ENCODE measurements at regions not wholly inside any gene's neighbourhood (a gene's known extent, or its start where the extent isn't known, plus 50 kb on each side); places are given as distances from the start of the nearest gene placed in this dataset.

GRCh38 chr6:27136978-27137814 is 110.3 kb upstream of the PRSS16 start:
- SMC1A ChIA-PET (ENCODE audit: uncharacterized antibody, unreplicated experiment): no interaction called here
- H3K4me2 ChIP-seq (ENCODE audit: control insufficient read depth, insufficient read depth): no peak overlapping the region
- BruUV-seq (replicated peaks): no TSS peak
- TF ChIP-seq, protein P1, sequence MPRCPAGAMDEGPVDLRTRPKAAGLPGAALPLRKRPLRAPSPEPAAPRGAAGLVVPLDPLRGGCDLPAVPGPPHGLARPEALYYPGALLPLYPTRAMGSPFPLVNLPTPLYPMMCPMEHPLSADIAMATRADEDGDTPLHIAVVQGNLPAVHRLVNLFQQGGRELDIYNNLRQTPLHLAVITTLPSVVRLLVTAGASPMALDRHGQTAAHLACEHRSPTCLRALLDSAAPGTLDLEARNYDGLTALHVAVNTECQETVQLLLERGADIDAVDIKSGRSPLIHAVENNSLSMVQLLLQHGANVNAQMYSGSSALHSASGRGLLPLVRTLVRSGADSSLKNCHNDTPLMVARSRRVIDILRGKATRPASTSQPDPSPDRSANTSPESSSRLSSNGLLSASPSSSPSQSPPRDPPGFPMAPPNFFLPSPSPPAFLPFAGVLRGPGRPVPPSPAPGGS (IDR thresholded peaks at IDR 0.05; ENCODE audit: borderline replicate concordance, insufficient read depth, low read depth, low read length, poor library complexity, severe bottlenecking): no peak
- TF ChIP-seq MYB (IDR thresholded peaks at IDR 0.05; ENCODE audit: borderline replicate concordance, low read depth, low read length): no peak
- peaks cover 24% of the 10 kb centered on the region for H3K4me1 ChIP-seq (ENCODE audit: control insufficient read depth, insufficient read depth, low read length)
- FAIRE-seq (no peak), ATAC-seq (no peak), DNase-seq (ENCODE audit: low read depth, low spot score) (no peak)
- no peak overlapping the region for H3K4me3 ChIP-seq
- no peaks in the 10 kb centered on the region; a peak in 1 of 4 replicates for H3K36me3 ChIP-seq (ENCODE audit: control insufficient read depth in 2 of 2, insufficient read depth in 2 of 2, low read length in 1 of 2)
- 89% methylated on average over 5 of the region's 5 CpGs for WGBS (ENCODE audit: insufficient coverage, insufficient replicate concordance, low lambda C conversion rate, missing lambda C conversion rate)
- peaks cover 37% of the 10 kb centered on the region for H3K79me2 ChIP-seq (ENCODE audit: control insufficient read depth, insufficient read depth, low read length)
- H3K9ac ChIP-seq (ENCODE audit: control insufficient read depth, insufficient read depth, low read length): no peak overlapping the region
- H3K27me3 ChIP-seq (replicated peaks in 1 of 2; ENCODE audit: control insufficient read depth in 2 of 2, insufficient read depth in 2 of 2, low read length in 1 of 2): no peaks in the 10 kb centered on the region
- no peaks in the 10 kb centered on the region for H4K20me1 ChIP-seq (ENCODE audit: control insufficient read depth, insufficient read depth)
- H3K9me3 ChIP-seq (replicated peaks; ENCODE audit: control insufficient read depth, insufficient read depth, low read length): no peaks in the 10 kb centered on the region
- in situ Hi-C loops (cut with MboI) (no loop called here), intact Hi-C loops (cut with micrococcal nuclease; ENCODE audit: unreplicated experiment) (no loop called here)
- CTCF ChIA-PET: no interaction called here
- no peak overlapping the region; the same call in 1 of the 2 replicates for H2AFZ ChIP-seq (ENCODE audit: control insufficient read depth, low read depth, low read length)
- POLR2A ChIA-PET: no interaction called here
- peak overlapping the region; percentile 94 for H3K27ac ChIP-seq (ENCODE audit: control insufficient read depth, insufficient read depth)
- RAD21 ChIA-PET (ENCODE audit: unreplicated experiment): no interaction called here

DNA sequence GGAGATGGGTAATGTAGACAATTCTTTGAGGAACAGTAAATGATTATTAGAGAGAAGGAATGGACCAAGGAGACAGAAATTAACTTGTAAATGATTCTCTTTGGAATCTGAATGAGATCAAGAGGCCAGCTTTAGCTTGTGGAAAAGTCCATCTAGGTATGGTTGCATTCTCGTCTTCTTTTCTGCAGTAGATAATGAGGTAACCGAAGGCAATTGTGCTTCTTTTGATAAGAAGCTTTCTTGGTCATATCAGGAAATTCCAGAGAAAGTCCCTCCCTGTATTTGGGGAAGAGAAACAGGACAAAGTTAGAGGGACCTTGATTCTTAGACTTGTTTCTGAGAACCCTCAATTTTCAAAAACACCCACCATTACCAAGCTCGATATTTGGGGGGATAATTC is 109.1 kb upstream of the PRSS16 start:
- ATAC-seq: no peak
- no peak for FAIRE-seq
- in situ Hi-C loops (cut with MboI) (no loop called here), intact Hi-C loops (cut with micrococcal nuclease; ENCODE audit: unreplicated experiment) (no loop called here)
- DNase-seq (ENCODE audit: low read depth, low spot score): no peak
- Histone ChIP-seq H3K27ac (ENCODE audit: control insufficient read depth, insufficient read depth) (peak overlapping the region; percentile 94), H3K4me2 (ENCODE audit: control insufficient read depth, insufficient read depth) (peak overlapping the region; percentile 49), H3K79me2 (ENCODE audit: control insufficient read depth, insufficient read depth, low read length) (peaks cover 48% of the 10 kb centered on the region), H3K9me3 (replicated peaks; ENCODE audit: control insufficient read depth, insufficient read depth, low read length) (no peaks in the 10 kb centered on the region), H3K4me3 (no peak overlapping the region), H3K36me3 (ENCODE audit: control insufficient read depth in 2 of 2, insufficient read depth in 2 of 2, low read length in 1 of 2) (no peaks in the 10 kb centered on the region; a peak in 1 of 4 replicates), H4K20me1 (ENCODE audit: control insufficient read depth, insufficient read depth) (no peaks in the 10 kb centered on the region), H3K27me3 (replicated peaks in 1 of 2; ENCODE audit: control insufficient read depth in 2 of 2, insufficient read depth in 2 of 2, low read length in 1 of 2) (no peaks in the 10 kb centered on the region), H3K4me1 (ENCODE audit: control insufficient read depth, insufficient read depth, low read length) (peaks cover 25% of the 10 kb centered on the region), H2AFZ (ENCODE audit: control insufficient read depth, low read depth, low read length) (peak overlapping the region; percentile 10; the same call in 1 of the 2 replicates), H3K9ac (ENCODE audit: control insufficient read depth, insufficient read depth, low read length) (peak overlapping the region; percentile 66)
- POLR2A ChIA-PET: interaction anchor here (0.6 to 1.7 kb wide), 5 partner anchors 8 to 922 kb away, joined by 3 to 7 read pairs (median 5); a partner anchor contains a TSS
- SMC1A ChIA-PET (ENCODE audit: uncharacterized antibody, unreplicated experiment): interaction anchor here (1.1 to 1.7 kb wide), 2 partner anchors 8 to 679 kb away, joined by 3 to 5 read pairs; no protein-coding TSS in a partner anchor
- 2% methylated on average over 3 of the region's 3 CpGs for WGBS (ENCODE audit: insufficient coverage, insufficient replicate concordance, low lambda C conversion rate, missing lambda C conversion rate)
- RAD21 ChIA-PET (ENCODE audit: unreplicated experiment): interaction anchor here (0.7 to 1.2 kb wide), 2 partner anchors 11 to 756 kb away, joined by 3 to 4 read pairs; no protein-coding TSS in a partner anchor
- no TSS peak for BruUV-seq (replicated peaks)
- CTCF ChIA-PET: interaction anchor here (0.9 to 1.8 kb wide), 2 partner anchors 11 to 1095 kb away, joined by 3 to 4 read pairs; a partner anchor contains a TSS
- no peak for TF ChIP-seq ASH2L (IDR thresholded peaks at IDR 0.05; ENCODE audit: borderline replicate concordance, low read depth)
- TF ChIP-seq MXI1 (IDR thresholded peaks at IDR 0.05; ENCODE audit: low read depth, low read length): no peak
- TF ChIP-seq ZNF274 (IDR thresholded peaks at IDR 0.05; ENCODE audit: insufficient read depth, insufficient read length): no peak
- no peak for TF ChIP-seq MTA2 (IDR thresholded peaks at IDR 0.05; ENCODE audit: low read depth)
- TF ChIP-seq E4F1 (IDR thresholded peaks at IDR 0.05; ENCODE audit: borderline replicate concordance, partially characterized antibody): no peak
- no peak for TF ChIP-seq NR2F1 (conservative IDR thresholded peaks at IDR 0.05)
- no peak for TF ChIP-seq TARDBP (IDR thresholded peaks at IDR 0.05; ENCODE audit: borderline replicate concordance)
- no peak for TF ChIP-seq RAD51 (IDR thresholded peaks at IDR 0.05)
- TF ChIP-seq USF1 (IDR thresholded peaks at IDR 0.05; ENCODE audit: borderline replicate concordance, extremely low read length, insufficient read depth, low read depth, low read length): no peak
